Neural cell (in vitro differentiated cells): ENCODE measurements at regions not wholly inside any gene's neighbourhood (a gene's known extent, or its start where the extent isn't known, plus 50 kb on each side); places are given as distances from the start of the nearest gene placed in this dataset.

ENCODE experiments used
- H2AFZ ChIP-seq: fragments of 200-600, 300-800 bp; sonication (generic), shearing (Covaris generic); 2 replicates; pipeline ENCODE4 v1.6.0; 2014; ENCODE audit warnings: low read depth, mild to moderate bottlenecking, antibody characterized with exemption, low read length, moderate library complexity
- H3F3A ChIP-seq: fragments of 200-600 bp; shearing (Covaris generic); 2 replicates; pipeline ENCODE4 v1.6.1; 2016; ENCODE audit warnings: mild to moderate bottlenecking, moderate library complexity, mixed read lengths, antibody characterized with exemption, low read length; ENCODE audit not compliant: insufficient read depth, poor library complexity, severe bottlenecking
- H3K27ac ChIP-seq: fragments of 200-600, 300-800 bp; sonication (generic), shearing (Covaris generic); 2 replicates; pipeline ENCODE4 v1.5.1; 2014; ENCODE audit warnings: mild to moderate bottlenecking, low read length, moderate library complexity
- H3K27me3 ChIP-seq: fragments of 300-800, 200-600 bp; sonication (generic), shearing (Covaris generic); 2 replicates; pipeline ENCODE4 v1.6.0; 2014; ENCODE audit warnings: mild to moderate bottlenecking, low read depth, low read length, moderate library complexity; ENCODE audit not compliant: insufficient read depth
- H3K36me3 ChIP-seq: fragments of 300-800, 200-600 bp; sonication (generic), shearing (Covaris generic); 2 replicates; pipeline ENCODE4 v1.5.1; 2014; ENCODE audit warnings: mild to moderate bottlenecking, antibody characterized with exemption, low read length, moderate library complexity; ENCODE audit not compliant: insufficient read depth
- H3K4me2 ChIP-seq: fragments of 300-800, 200-600 bp; sonication (generic), shearing (Covaris generic); 2 replicates; pipeline ENCODE4 v1.6.0; 2014; ENCODE audit warnings: mild to moderate bottlenecking, low read length
- H3K4me3 ChIP-seq: fragments of 300-800, 200-600 bp; sonication (generic), shearing (Covaris generic); 2 replicates; pipeline ENCODE4 v1.5.1; 2014; ENCODE audit warnings: mild to moderate bottlenecking, low read length, moderate library complexity
- H3K79me2 ChIP-seq: fragments of 200-600 bp; shearing (Covaris generic); replicated peaks from 2 replicates; pipeline ENCODE4 v1.6.0; 2014; ENCODE audit warnings: mild to moderate bottlenecking, low read length, moderate library complexity; ENCODE audit not compliant: insufficient read depth
- H3K9ac ChIP-seq: fragments of 300-800, 200-600 bp; sonication (generic), shearing (Covaris generic); 2 replicates; pipeline ENCODE4 v1.6.1; 2016; ENCODE audit warnings: mild to moderate bottlenecking, low read length, mixed read lengths
- H3K9me2 ChIP-seq: fragments of 200-600 bp; shearing (Covaris generic); 2 replicates; pipeline ENCODE4 v1.6.1; 2016; ENCODE audit warnings: mild to moderate bottlenecking, low read length, mixed read lengths; ENCODE audit not compliant: insufficient read depth
- H3K9me3 ChIP-seq: fragments of 200-600, 300-800 bp; sonication (generic), shearing (Covaris generic); 2 replicates; pipeline ENCODE4 v1.6.1; 2016; ENCODE audit warnings: mild to moderate bottlenecking, mixed run types, low read length, moderate library complexity, mixed read lengths
- H4K20me1 ChIP-seq: fragments of 200-600 bp; shearing (Covaris generic); 2 replicates; pipeline ENCODE4 v1.6.1; 2016; ENCODE audit warnings: mild to moderate bottlenecking, mixed run types; ENCODE audit not compliant: insufficient read depth
- CTCF ChIP-seq: fragments of 450-650 bp; IDR thresholded peaks from 2 replicates; pipeline ENCODE4 v1.5.1; 2014; ENCODE audit warnings: antibody characterized with exemption, mild to moderate bottlenecking, moderate library complexity; ENCODE audit not compliant: poor library complexity, severe bottlenecking
- EP300 ChIP-seq: fragments of 450-650 bp; conservative IDR thresholded peaks from 2 replicates; pipeline ENCODE4 v1.6.1; 2014; ENCODE audit warnings: antibody characterized with exemption, mild to moderate bottlenecking, moderate library complexity; ENCODE audit not compliant: poor library complexity, severe bottlenecking
- EZH2 ChIP-seq: fragments of 200-600, 300-800 bp; shearing (Covaris generic), sonication (generic); IDR thresholded peaks from 2 replicates; pipeline ENCODE4 v1.6.1; 2014; ENCODE audit warnings: antibody characterized with exemption, low read length, borderline replicate concordance, mild to moderate bottlenecking; ENCODE audit not compliant: insufficient read depth, poor library complexity, severe bottlenecking
- MXI1 ChIP-seq: fragments of 450-650 bp; conservative IDR thresholded peaks from 2 replicates; pipeline ENCODE4 v1.6.1; 2014; ENCODE audit warnings: antibody characterized with exemption, mild to moderate bottlenecking; ENCODE audit not compliant: poor library complexity, severe bottlenecking
- POLR2AphosphoS5 ChIP-seq: IDR thresholded peaks from 2 replicates; pipeline ENCODE4 v1.6.1; 2012
- RAD21 ChIP-seq: fragments of 450-650 bp; conservative IDR thresholded peaks from 2 replicates; pipeline ENCODE4 v1.6.1; 2014; ENCODE audit warnings: antibody characterized with exemption, mild to moderate bottlenecking, moderate library complexity
- REST ChIP-seq: IDR thresholded peaks from 2 replicates; pipeline ENCODE4 v1.6.1; 2012; ENCODE audit warnings: borderline replicate concordance
- SMC3 ChIP-seq: fragments of 450-650 bp; conservative IDR thresholded peaks from 2 replicates; pipeline ENCODE4 v1.6.1; 2014; ENCODE audit warnings: antibody characterized with exemption, mild to moderate bottlenecking, moderate library complexity; ENCODE audit not compliant: poor library complexity
- TAF1 ChIP-seq: IDR thresholded peaks from 2 replicates; pipeline ENCODE4 v1.6.1; 2012; ENCODE audit warnings: low read depth

GRCh38 chr10:111837086-111837485, 346.5 kb downstream of the GPAM start:
- Histone ChIP-seq H3K27me3 (no peaks in the 10 kb centered on the region), H3F3A (no peaks in the 10 kb centered on the region), H3K9ac (no peak overlapping the region), H4K20me1 (no peaks in the 10 kb centered on the region), H3K36me3 (no peaks in the 10 kb centered on the region), H3K9me3 (no peaks in the 10 kb centered on the region), H3K9me2 (no peaks in the 10 kb centered on the region), H3K4me2 (no peak overlapping the region), H3K4me3 (no peak overlapping the region), H2AFZ (no peak overlapping the region), H3K79me2 (no peaks in the 10 kb centered on the region), H3K27ac (no peak overlapping the region)
- TF ChIP-seq EZH2: no peak
- TF ChIP-seq SMC3: no peak
- no peak for TF ChIP-seq MXI1
- no peak for TF ChIP-seq TAF1

- no peaks in the 10 kb centered on the region for H4K20me1 ChIP-seq
- H3K9ac ChIP-seq: no peak overlapping the region
- TF ChIP-seq EP300 (no peak), EZH2 (no peak)
- H3K4me2 ChIP-seq: no peak overlapping the region
- no peak overlapping the region for H3K4me3 ChIP-seq
- H3K36me3 ChIP-seq: no peaks in the 10 kb centered on the region
- H3K9me3 ChIP-seq: no peaks in the 10 kb centered on the region
- no peaks in the 10 kb centered on the region for H3K79me2 ChIP-seq
- no peaks in the 10 kb centered on the region for H3K9me2 ChIP-seq
- H3F3A ChIP-seq: no peaks in the 10 kb centered on the region
- H3K27ac ChIP-seq: no peak overlapping the region
- no peaks in the 10 kb centered on the region for H3K27me3 ChIP-seq
- no peak overlapping the region for H2AFZ ChIP-seq
These were observed 345.6 kb downstream of the GPAM start for GRCh38 chr10:111837985-111838384.

DNA sequence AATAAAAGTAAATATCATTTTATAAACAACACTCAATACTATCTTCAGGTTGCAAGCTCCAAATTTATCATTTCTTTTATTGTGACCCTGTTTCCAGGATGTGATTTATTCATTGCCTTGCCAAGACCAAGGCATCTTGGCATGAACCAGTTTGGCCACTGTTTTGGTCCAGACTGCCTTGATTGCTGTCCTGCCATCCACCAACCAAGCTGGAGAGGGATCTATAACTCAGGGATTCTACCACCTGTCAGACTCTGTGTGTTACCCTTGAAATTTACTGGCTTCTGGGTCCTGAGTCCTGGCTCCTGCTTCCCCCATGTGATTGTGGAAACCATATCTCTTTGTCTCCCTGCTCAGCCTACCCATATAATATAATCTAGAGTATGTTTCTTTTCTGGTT, 343.0 kb downstream of the GPAM start:
- Histone ChIP-seq H3K9me3 (peaks cover 8% of the 10 kb centered on the region), H3K9me2 (no peaks in the 10 kb centered on the region), H3K79me2 (no peaks in the 10 kb centered on the region), H3F3A (no peaks in the 10 kb centered on the region), H3K27me3 (no peaks in the 10 kb centered on the region), H3K4me3 (no peak overlapping the region), H4K20me1 (no peaks in the 10 kb centered on the region), H3K4me2 (no peak overlapping the region), H3K27ac (no peak overlapping the region), H3K36me3 (no peaks in the 10 kb centered on the region), H3K9ac (no peak overlapping the region), H2AFZ (no peak overlapping the region)
- TF ChIP-seq EZH2: no peak
- TF ChIP-seq POLR2AphosphoS5: no peak
- TF ChIP-seq MXI1: no peak
- TF ChIP-seq SMC3: no peak
- no peak for TF ChIP-seq RAD21
- no peak for TF ChIP-seq CTCF
- TF ChIP-seq TAF1: no peak
- no peak for TF ChIP-seq REST
- no peak for TF ChIP-seq EP300
